Nephron progenitor cell (in vitro differentiated cells): ENCODE measurements at regions not wholly inside any gene's neighbourhood (a gene's known extent, or its start where the extent isn't known, plus 50 kb on each side); places are given as distances from the start of the nearest gene placed in this dataset.

Experiments
- DNase-seq: peaks from one replicate; pipeline ENCODE4 v3.0.0; 2021
- H3K27ac Mint-ChIP-seq: 2 replicates; pipeline ENCODE4 v1.8.0; 2021; ENCODE audit warnings: mild to moderate bottlenecking, moderate library complexity, mixed read lengths
- H3K27me3 Mint-ChIP-seq: 2 replicates; pipeline ENCODE4 v1.8.0; 2021; ENCODE audit warnings: mild to moderate bottlenecking, low read depth, mixed read lengths; ENCODE audit not compliant: poor library complexity
- H3K36me3 Mint-ChIP-seq: 2 replicates; pipeline ENCODE4 v1.8.0; 2021; ENCODE audit warnings: low read depth, mixed read lengths
- H3K4me1 Mint-ChIP-seq: 2 replicates; pipeline ENCODE4 v1.8.0; 2021; ENCODE audit warnings: mixed read lengths
- H3K4me3 Mint-ChIP-seq: 2 replicates; pipeline ENCODE4 v1.8.0; 2021; ENCODE audit warnings: mild to moderate bottlenecking, moderate library complexity, mixed read lengths
- H3K9me3 Mint-ChIP-seq: 2 replicates; pipeline ENCODE4 v1.8.0; 2021; ENCODE audit warnings: mild to moderate bottlenecking, moderate library complexity, mixed read lengths
- CTCF ChIP-seq: fragments of 200-600 bp; sonication (generic); IDR thresholded peaks from 2 replicates; pipeline ENCODE4 v1.5.0; 2021; ENCODE audit warnings: antibody characterized with exemption

GRCh38 chr18:1483385-1483784 is 578.7 kb downstream of the ADCYAP1 start:
- Mint-ChIP-seq H3K27me3 (no peaks in the 10 kb centered on the region), H3K36me3 (no peaks in the 10 kb centered on the region)

GRCh38 chr18:1487457-1487856 is 582.8 kb downstream of the ADCYAP1 start:
- H3K27ac Mint-ChIP-seq = no peak overlapping the region
- no peaks in the 10 kb centered on the region for H3K9me3 Mint-ChIP-seq
- H3K4me1 Mint-ChIP-seq = no peaks in the 10 kb centered on the region
- no peak for TF ChIP-seq CTCF
- DNase-seq = no peak
- no peak overlapping the region for H3K4me3 Mint-ChIP-seq
- no peaks in the 10 kb centered on the region for H3K36me3 Mint-ChIP-seq
- peaks cover 3% of the 10 kb centered on the region for H3K27me3 Mint-ChIP-seq

More at GRCh38 chr18:1483385-1483784, 578.7 kb downstream of the ADCYAP1 start:
- no peaks in the 10 kb centered on the region for H3K4me1 Mint-ChIP-seq
- H3K9me3 Mint-ChIP-seq = peaks cover 3% of the 10 kb centered on the region
- H3K4me3 Mint-ChIP-seq = no peak overlapping the region
- no peak overlapping the region for H3K27ac Mint-ChIP-seq
- no peak for DNase-seq
- TF ChIP-seq CTCF = no peak

- Mint-ChIP-seq H3K36me3 (no peaks in the 10 kb centered on the region), H3K27ac (no peak overlapping the region), H3K27me3 (peaks cover 3% of the 10 kb centered on the region), H3K4me1 (no peaks in the 10 kb centered on the region), H3K4me3 (no peak overlapping the region), H3K9me3 (no peaks in the 10 kb centered on the region)
- DNase-seq = no peak
- TF ChIP-seq CTCF = no peak
These were observed 583.7 kb downstream of the ADCYAP1 start for GRCh38 chr18:1488394-1488793.

GRCh38 chr18:1488957-1489356 is 584.3 kb downstream of the ADCYAP1 start:
- H3K36me3 Mint-ChIP-seq = no peaks in the 10 kb centered on the region
- H3K4me3 Mint-ChIP-seq = no peak overlapping the region
- no peak overlapping the region for H3K27ac Mint-ChIP-seq
- no peaks in the 10 kb centered on the region for H3K4me1 Mint-ChIP-seq
- no peak for TF ChIP-seq CTCF
- peaks cover under 1% of the 10 kb centered on the region for H3K9me3 Mint-ChIP-seq
- H3K27me3 Mint-ChIP-seq = peaks cover 3% of the 10 kb centered on the region
- no peak for DNase-seq

- no peaks in the 10 kb centered on the region for H3K36me3 Mint-ChIP-seq
- no peak for TF ChIP-seq CTCF
- no peaks in the 10 kb centered on the region for H3K4me1 Mint-ChIP-seq
- H3K27me3 Mint-ChIP-seq = peaks cover 3% of the 10 kb centered on the region
- H3K4me3 Mint-ChIP-seq = no peak overlapping the region
- no peak for DNase-seq
- no peak overlapping the region for H3K27ac Mint-ChIP-seq
- peaks cover 25% of the 10 kb centered on the region for H3K9me3 Mint-ChIP-seq
These were observed 590.7 kb downstream of the ADCYAP1 start for GRCh38 chr18:1495387-1495786.

GRCh38 chr18:1496096-1496495 is 591.4 kb downstream of the ADCYAP1 start:
- Mint-ChIP-seq H3K4me1 (no peaks in the 10 kb centered on the region), H3K27ac (no peak overlapping the region), H3K27me3 (peaks cover 3% of the 10 kb centered on the region), H3K36me3 (no peaks in the 10 kb centered on the region), H3K9me3 (peaks cover 25% of the 10 kb centered on the region), H3K4me3 (no peak overlapping the region)
- no peak for TF ChIP-seq CTCF
- DNase-seq = no peak
